SK-N-SH (cell line): ENCODE measurements at regions not wholly inside any gene's neighbourhood (a gene's known extent, or its start where the extent isn't known, plus 50 kb on each side); places are given as distances from the start of the nearest gene placed in this dataset.

Source experiments
- CTCF ChIA-PET: fragments of 300-600, 350-600 bp; formaldehyde crosslinking; extraction: SDS; loops from one replicate; lab custom pipeline; 2021; lab: Yijun Ruan, JAX
- POLR2A ChIA-PET: fragments of 350-600 bp; sonication (Branson Sonifier 250); formaldehyde crosslinking; extraction: SDS; loops from one replicate; lab custom pipeline; 2020; ENCODE audit warnings: antibody characterized with exemption, inconsistent platforms; lab: Yijun Ruan, JAX
- DNase-seq: peaks from one replicate; pipeline ENCODE4 v3.0.0; 2012
- H2AFZ ChIP-seq: fragments of 200-600 bp; sonication (generic); 2 replicates; pipeline ENCODE4 v1.8.1; 2016; ENCODE audit warnings: antibody characterized with exemption, mild to moderate bottlenecking, low read depth
- H3F3A ChIP-seq: fragments of 200-600 bp; sonication (generic); replicated peaks from 2 replicates; pipeline ENCODE3; 2016; ENCODE audit warnings: antibody characterized with exemption, mild to moderate bottlenecking; ENCODE audit not compliant: insufficient read depth
- H3K27ac ChIP-seq, 2 experiments: fragments of 200-500 bp in 1 of 2; fragments of 200-600 bp in 1 of 2; sonication (Bioruptor generic) in 1 of 2; sonication (generic), shearing (Covaris generic) in 1 of 2; 2 replicates each; pipeline versions ENCODE4 v1.5.1 to v1.6.1; 2014 to 2016; ENCODE audit warnings: low read depth in 2 of 2, inconsistent platforms in 1 of 2, low read length in 1 of 2, mild to moderate bottlenecking in 1 of 2, mixed read lengths in 1 of 2
- H3K27me3 ChIP-seq: fragments of 200-600 bp; sonication (generic), shearing (Covaris generic); 2 replicates; pipeline ENCODE4 v1.6.1; 2016; ENCODE audit warnings: mixed run types; ENCODE audit not compliant: insufficient read depth
- H3K36me3 ChIP-seq, 2 experiments: fragments of 200-500 bp in 1 of 2; fragments of 200-600 bp in 1 of 2; sonication (Bioruptor generic) in 1 of 2; sonication (generic) in 1 of 2; replicated peaks in 1 of 2; 2 replicates each; pipeline versions ENCODE3 to v1.5.1; 2014 to 2016; ENCODE audit warnings: low read length in 1 of 2, mild to moderate bottlenecking in 1 of 2; ENCODE audit not compliant: insufficient read depth in 2 of 2, control insufficient read depth in 1 of 2
- H3K4me1 ChIP-seq, 2 experiments: fragments of 200-500 bp in 1 of 2; fragments of 200-600 bp in 1 of 2; sonication (Bioruptor generic) in 1 of 2; sonication (generic), shearing (Covaris generic) in 1 of 2; 2 replicates each; pipeline versions ENCODE4 v1.5.1 to v1.6.1; 2014 to 2016; ENCODE audit warnings: low read depth in 1 of 2, low read length in 1 of 2, mixed run types in 1 of 2; ENCODE audit not compliant: insufficient read depth in 2 of 2, control insufficient read depth in 1 of 2
- H3K4me2 ChIP-seq: fragments of 200-600 bp; sonication (generic), shearing (Covaris generic); 2 replicates; pipeline ENCODE4 v1.6.1; 2017; ENCODE audit warnings: mixed run types
- H3K4me3 ChIP-seq, 2 experiments: fragments of 200-500 bp in 1 of 2; fragments of 200-600 bp in 1 of 2; sonication (Bioruptor generic) in 1 of 2; sonication (generic), shearing (Covaris generic) in 1 of 2; 2 replicates each; pipeline versions ENCODE4 v1.5.1 to v1.8.1; 2014 to 2016; ENCODE audit warnings: low read depth in 2 of 2, inconsistent platforms in 1 of 2, low read length in 1 of 2, mild to moderate bottlenecking in 1 of 2, mixed read lengths in 1 of 2, moderate library complexity in 1 of 2
- H3K79me2 ChIP-seq: fragments of 200-600 bp; sonication (generic); 2 replicates; pipeline ENCODE4 v1.8.1; 2017; ENCODE audit warnings: mild to moderate bottlenecking; ENCODE audit not compliant: insufficient read depth
- H3K9ac ChIP-seq: fragments of 200-600 bp; sonication (generic); 2 replicates; pipeline ENCODE4 v1.6.1; 2017; ENCODE audit warnings: mixed run types
- H3K9me2 ChIP-seq: fragments of 200-600 bp; sonication (generic); 2 replicates; pipeline ENCODE4 v1.6.1; 2017; ENCODE audit warnings: mixed run types
- H3K9me3 ChIP-seq: fragments of 200-600 bp; sonication (generic); 2 replicates; pipeline ENCODE4 v1.6.1; 2017; ENCODE audit warnings: mixed run types, mild to moderate bottlenecking, moderate library complexity
- H4K20me1 ChIP-seq: fragments of 200-600 bp; sonication (generic); 2 replicates; pipeline ENCODE4 v1.6.1; 2017; ENCODE audit warnings: mild to moderate bottlenecking, mixed run types; ENCODE audit not compliant: insufficient read depth
- CHD2 ChIP-seq: fragments of 150-350 bp; IDR thresholded peaks from 2 replicates; pipeline ENCODE4 v1.6.1; 2018; ENCODE audit warnings: low read length; ENCODE audit not compliant: partially characterized antibody
- ELF1 ChIP-seq: IDR thresholded peaks from 2 replicates; pipeline ENCODE4 v1.4.0; 2012
- EP300 ChIP-seq, 2 experiments: IDR thresholded peaks; 2 replicates each; pipeline versions ENCODE4 v1.4.0 to v1.6.1; 2012; ENCODE audit warnings: borderline replicate concordance in 1 of 2, low read depth in 1 of 2, low read length in 1 of 2
- EZH2phosphoT487 ChIP-seq: fragments of 200-600 bp; sonication (generic); IDR thresholded peaks from 2 replicates; pipeline ENCODE4 v1.6.1; 2017; ENCODE audit warnings: low read depth, mixed run types, mild to moderate bottlenecking, antibody characterized with exemption, moderate library complexity, borderline replicate concordance
- FOSL2 ChIP-seq: IDR thresholded peaks from 2 replicates; pipeline ENCODE4 v1.4.0; 2012; ENCODE audit warnings: low read depth, mild to moderate bottlenecking, moderate library complexity, borderline replicate concordance
- FOXJ3 ChIP-seq: sonication (generic); formaldehyde crosslinking; IDR thresholded peaks from 2 replicates; pipeline ENCODE4 v1.5.1; 2020; ENCODE audit warnings: mild to moderate bottlenecking, missing genetic modification reagents
- MAX ChIP-seq: IDR thresholded peaks from 2 replicates; pipeline ENCODE4 v1.4.0; 2012; ENCODE audit warnings: low read depth
- MEF2A ChIP-seq: IDR thresholded peaks from 2 replicates; pipeline ENCODE4 v1.4.0; 2012; ENCODE audit warnings: low read depth, borderline replicate concordance
- MXI1 ChIP-seq: IDR thresholded peaks from 2 replicates; pipeline ENCODE4 v1.6.1; 2012; ENCODE audit warnings: mild to moderate bottlenecking, low read depth, low read length, improper control_type of control experiment
- POLR2AphosphoS5 ChIP-seq: IDR thresholded peaks from 2 replicates; pipeline ENCODE4 v1.6.1; 2012; ENCODE audit warnings: low read depth, low read length
- RAD21 ChIP-seq: IDR thresholded peaks from 2 replicates; pipeline ENCODE4 v1.6.1; 2012; ENCODE audit warnings: mild to moderate bottlenecking, low read length
- RCOR1 ChIP-seq: fragments of 150-350 bp; IDR thresholded peaks from 2 replicates; pipeline ENCODE4 v1.6.1; 2017; ENCODE audit warnings: antibody characterized with exemption, low read length
- RFX5 ChIP-seq: IDR thresholded peaks from 2 replicates; pipeline ENCODE4 v1.6.1; 2012; ENCODE audit warnings: mild to moderate bottlenecking, improper control_type of control experiment, low read length
- RXRA ChIP-seq: IDR thresholded peaks from 2 replicates; pipeline ENCODE4 v1.4.0; 2012; ENCODE audit warnings: low read depth, mild to moderate bottlenecking, borderline replicate concordance
- SMC3 ChIP-seq: IDR thresholded peaks from 2 replicates; pipeline ENCODE4 v1.6.1; 2012; ENCODE audit warnings: low read depth, low read length, improper control_type of control experiment
- TAF1 ChIP-seq: IDR thresholded peaks from 2 replicates; pipeline ENCODE4 v1.6.1; 2012; ENCODE audit warnings: low read depth, mild to moderate bottlenecking, low read length, moderate library complexity, borderline replicate concordance
- TCF12 ChIP-seq: IDR thresholded peaks from 2 replicates; pipeline ENCODE4 v1.4.0; 2012
- USF1 ChIP-seq: IDR thresholded peaks from 2 replicates; pipeline ENCODE4 v1.4.0; 2012; ENCODE audit warnings: low read depth, borderline replicate concordance
- YY1 ChIP-seq: IDR thresholded peaks from 2 replicates; pipeline ENCODE4 v1.4.0; 2012; ENCODE audit warnings: low read depth, mild to moderate bottlenecking
- WGBS: methylation state at CpG from one replicate; pipeline ENCODE4 v1.1.6; 2017; ENCODE audit warnings: low lambda C conversion rate; 5-methylcytosine and 5-hydroxymethylcytosine counted together

GRCh38 chr3:110272525-110272924, 799.1 kb upstream of the NECTIN3 start:
- Histone ChIP-seq H3K4me1 (no peaks in the 10 kb centered on the region), H3K79me2 (no peaks in the 10 kb centered on the region), H3K9me2 (no peaks in the 10 kb centered on the region), H3K4me2 (no peak overlapping the region), H3K9me3 (no peaks in the 10 kb centered on the region), H3K4me3 (0 out of 4 replicates have a peak overlapping the region, but pooled peaks of 1 of the 2 experiments have one; percentile 10), H3K36me3 (no peaks in the 10 kb centered on the region), H3K27me3 (no peaks in the 10 kb centered on the region), H3K27ac (no peak overlapping the region), H4K20me1 (no peaks in the 10 kb centered on the region), H3K9ac (no peak overlapping the region), H3F3A (no peaks in the 10 kb centered on the region), H2AFZ (no peak overlapping the region)
- ChIA-PET CTCF (interaction anchor here (0.7 kb wide), 1 partner anchor 1011 kb away, joined by 3 read pairs; no protein-coding TSS in a partner anchor), POLR2A (no interaction called here)
- DNase-seq = no peak
- TF ChIP-seq MAX = no peak
- TF ChIP-seq TAF1 = no peak
- TF ChIP-seq CHD2 = no peak
- TF ChIP-seq RXRA = no peak
- TF ChIP-seq RFX5 = no peak
- no peak for TF ChIP-seq ELF1
- TF ChIP-seq EP300 (IDR thresholded peaks at IDR 0.05; ENCODE audit: borderline replicate concordance in 1 of 2, low read depth in 1 of 2, low read length in 1 of 2) = no peak
- no peak for TF ChIP-seq FOXJ3 (CRISPR knock-in tag)
- TF ChIP-seq RCOR1 = no peak
- no peak for TF ChIP-seq USF1
- TF ChIP-seq YY1 = no peak
- no peak for TF ChIP-seq MXI1
- no peak for TF ChIP-seq TCF12
- TF ChIP-seq EZH2phosphoT487 = no peak
- no peak for TF ChIP-seq MEF2A
- TF ChIP-seq SMC3 = no peak
- TF ChIP-seq RAD21 = no peak
- no peak for TF ChIP-seq FOSL2
- no peak for TF ChIP-seq POLR2AphosphoS5
- 90% methylated on average over 6 of the region's 6 CpGs for WGBS

GRCh38 chr3:110291886-110292501, 779.6 kb upstream of the NECTIN3 start:
- Histone ChIP-seq H3K4me2 (no peak overlapping the region), H3K27ac (no peak overlapping the region), H3K9me3 (peaks cover 2% of the 10 kb centered on the region; the same call in 1 of the 2 replicates), H3K9me2 (0 out of 2 replicates have a peak, but pooled peaks cover 4% of the 10 kb centered on the region), H3K79me2 (no peaks in the 10 kb centered on the region), H4K20me1 (no peaks in the 10 kb centered on the region), H3F3A (no peaks in the 10 kb centered on the region), H3K4me3 (no peak overlapping the region), H3K9ac (no peak overlapping the region), H3K36me3 (no peaks in the 10 kb centered on the region), H3K4me1 (no peaks in the 10 kb centered on the region), H3K27me3 (no peaks in the 10 kb centered on the region), H2AFZ (no peak overlapping the region)
- no peak for TF ChIP-seq YY1
- ChIA-PET POLR2A (no interaction called here), CTCF (interaction anchor here (1.0 kb wide), 1 partner anchor 24 kb away, joined by 3 read pairs; no protein-coding TSS in a partner anchor)
- WGBS = 80% methylated on average over 1 of the region's 1 CpG
- no peak for DNase-seq
